Activated CD4-positive, CD25-positive, alpha-beta regulatory T cell (primary cell): ENCODE measurements at regions not wholly inside any gene's neighbourhood (a gene's known extent, or its start where the extent isn't known, plus 50 kb on each side); places are given as distances from the start of the nearest gene placed in this dataset.
"Not testable (repeated sequence)": the region's sequence is repeated elsewhere in the genome, so short reads cannot be mapped to it uniquely, and the experiment has no call there.

Source experiments
- DNase-seq, 4 experiments: peaks; one replicate each; lab custom pipeline; 2025; lab: John Stamatoyannopoulos, UW

GRCh38 chr4:77445823-77446222, 159.8 kb upstream of the CXCL13 start:
- no peak for DNase-seq

GRCh38 chr4:77446601-77447000, 159.0 kb upstream of the CXCL13 start:
- no peak for DNase-seq

GRCh38 chr4:77449171-77449570, 156.4 kb upstream of the CXCL13 start:
- DNase-seq: no peak

- DNase-seq: no peak
Measured at GRCh38 chr4:77450006-77450405, 155.6 kb upstream of the CXCL13 start.

- no peak for DNase-seq
Measured at GRCh38 chr4:77451530-77451929, 154.1 kb upstream of the CXCL13 start.

- DNase-seq: not testable (repeated sequence)
Measured at GRCh38 chr4:77452117-77452516, 153.5 kb upstream of the CXCL13 start.

- DNase-seq: no peak
Measured at GRCh38 chr4:77453911-77454310, 151.7 kb upstream of the CXCL13 start.

- DNase-seq: no peak
Measured at GRCh38 chr4:77454858-77455257, 150.8 kb upstream of the CXCL13 start.

DNA sequence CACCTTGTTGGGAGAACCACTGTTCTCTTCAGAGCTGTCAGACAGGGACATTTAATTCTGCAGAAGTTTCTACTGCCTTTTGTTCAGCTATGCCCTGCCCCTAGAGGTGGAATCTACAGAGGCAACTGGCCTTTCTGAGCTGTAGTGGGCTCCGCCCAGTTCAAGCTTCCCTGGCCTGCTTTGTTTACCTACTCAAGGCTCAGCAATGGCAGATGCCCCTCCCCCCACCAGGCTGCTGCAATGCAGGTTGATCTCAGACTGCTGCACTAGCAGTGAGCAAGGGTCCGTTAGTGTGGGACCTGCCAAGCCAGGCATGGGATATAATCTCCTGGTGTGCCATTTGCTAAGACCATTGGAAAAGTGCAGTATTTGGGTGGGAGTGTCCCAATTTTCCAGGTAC, 141.5 kb upstream of the CXCL13 start:
- not testable (repeated sequence) for DNase-seq

GRCh38 chr4:77465271-77465670, 140.3 kb upstream of the CXCL13 start:
- DNase-seq: no peak

GRCh38 chr4:77466430-77466829, 139.2 kb upstream of the CXCL13 start:
- no peak for DNase-seq

DNA sequence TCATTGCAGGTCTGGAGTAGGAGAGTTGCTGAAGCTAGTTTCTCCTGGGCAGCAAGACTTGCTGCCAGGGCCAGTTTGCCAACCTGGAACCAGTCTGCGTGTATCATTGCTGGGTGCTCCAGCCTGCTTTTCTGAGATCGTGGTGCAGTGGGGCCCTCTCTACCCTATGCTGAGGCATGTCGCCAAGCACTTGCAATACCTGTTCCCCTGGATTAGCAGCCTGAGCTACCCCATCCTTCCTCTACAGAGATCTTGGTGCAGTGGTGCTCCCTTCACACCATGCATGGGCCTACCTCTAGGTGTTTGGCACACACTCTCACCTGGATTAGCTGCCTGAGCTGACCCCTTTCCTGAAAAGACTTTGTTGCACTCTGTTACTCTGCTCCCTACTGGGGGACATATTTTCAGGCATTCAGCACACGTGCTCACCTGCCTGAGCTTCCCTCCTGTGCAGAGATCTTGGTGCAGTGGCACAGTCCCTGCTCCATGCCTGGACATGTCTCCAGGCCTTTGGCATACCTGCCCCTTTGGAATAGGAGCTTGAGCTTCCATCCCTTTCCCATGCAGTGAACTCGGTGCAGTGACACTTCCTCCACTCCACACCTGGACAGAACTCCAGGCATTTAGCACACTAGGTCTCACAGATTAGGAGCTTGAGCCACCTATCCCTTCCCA, 133.7 kb upstream of the CXCL13 start:
- DNase-seq: no peak

- no peak for DNase-seq
Measured at GRCh38 chr4:77473509-77473908, 132.1 kb upstream of the CXCL13 start.

DNA sequence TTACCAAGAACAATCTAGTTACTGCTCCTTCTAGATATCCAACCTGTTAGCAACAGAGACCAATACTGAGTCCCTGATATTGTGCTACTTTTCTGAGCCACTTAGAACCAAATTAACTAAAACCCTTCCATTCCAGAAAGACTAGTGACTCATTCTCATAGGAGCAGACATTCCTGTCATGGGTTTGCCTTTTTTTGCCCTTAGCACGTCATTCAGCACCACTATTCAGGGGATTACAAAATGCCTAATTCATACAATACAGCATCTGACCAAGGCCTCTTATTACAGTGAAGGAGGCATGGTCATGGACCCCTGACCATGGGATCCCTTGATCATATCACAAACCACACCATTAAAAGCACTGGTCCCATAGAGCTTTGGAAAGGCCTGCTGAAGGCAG, 123.8 kb upstream of the CXCL13 start:
- DNase-seq: no peak

GRCh38 chr4:77488882-77489281, 116.7 kb upstream of the CXCL13 start:
- no peak for DNase-seq

- no peak for DNase-seq
Measured at GRCh38 chr4:77493120-77493752, 112.4 kb upstream of the CXCL13 start.

DNA sequence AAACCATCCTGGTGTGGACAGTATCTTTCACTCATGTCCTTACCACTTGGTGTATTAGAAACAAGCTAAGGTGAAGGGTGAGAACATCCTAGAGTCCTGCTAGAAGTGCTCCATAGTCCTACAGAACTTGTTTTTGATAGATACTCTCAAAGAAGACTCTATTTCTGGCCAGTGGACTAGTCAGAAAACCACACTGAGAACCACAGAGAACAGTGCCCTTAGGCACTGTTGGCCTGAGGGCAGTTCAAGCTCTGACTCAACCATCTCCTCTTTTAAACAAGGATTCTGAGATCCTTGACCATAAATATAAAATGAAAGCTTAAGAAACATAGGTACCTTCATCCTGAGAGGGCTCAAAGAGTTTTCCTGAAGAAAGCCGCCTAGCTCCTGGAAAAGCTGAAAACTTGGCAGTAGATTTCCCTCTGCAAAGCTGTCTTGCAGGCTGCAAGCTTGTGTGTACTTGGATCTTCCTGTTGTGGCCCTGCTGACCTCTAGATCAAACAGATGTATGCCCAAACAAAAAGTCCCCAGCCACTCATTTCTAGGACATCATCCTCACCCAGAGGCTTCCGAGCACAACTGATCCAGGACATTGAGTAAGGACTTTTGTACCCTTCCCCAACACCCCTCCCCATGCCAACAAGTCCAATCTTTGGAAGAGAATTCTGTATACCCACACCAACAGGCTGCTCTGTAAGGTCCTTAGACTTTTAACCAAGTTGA, 111.6 kb upstream of the CXCL13 start:
- no peak for DNase-seq

DNA sequence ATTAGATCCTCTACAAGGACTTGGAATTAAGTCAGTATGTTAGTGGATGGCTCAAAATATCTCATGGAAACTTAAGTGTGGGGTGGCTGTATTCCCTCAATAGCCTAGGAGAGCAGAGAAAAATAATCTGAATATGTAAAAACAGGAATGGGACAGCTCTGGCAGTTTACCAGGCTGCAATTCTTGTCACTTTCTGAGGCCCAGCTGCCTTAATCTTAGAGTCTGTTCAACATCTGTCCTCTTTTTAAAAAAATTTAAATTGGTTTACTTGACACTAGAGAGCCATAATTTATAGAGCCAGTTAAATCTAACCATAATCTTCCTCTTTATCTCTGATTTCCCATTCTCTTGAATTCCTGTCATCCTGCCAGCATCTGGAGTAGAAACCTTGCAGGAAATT, 109.2 kb upstream of the CXCL13 start:
- no peak for DNase-seq

DNA sequence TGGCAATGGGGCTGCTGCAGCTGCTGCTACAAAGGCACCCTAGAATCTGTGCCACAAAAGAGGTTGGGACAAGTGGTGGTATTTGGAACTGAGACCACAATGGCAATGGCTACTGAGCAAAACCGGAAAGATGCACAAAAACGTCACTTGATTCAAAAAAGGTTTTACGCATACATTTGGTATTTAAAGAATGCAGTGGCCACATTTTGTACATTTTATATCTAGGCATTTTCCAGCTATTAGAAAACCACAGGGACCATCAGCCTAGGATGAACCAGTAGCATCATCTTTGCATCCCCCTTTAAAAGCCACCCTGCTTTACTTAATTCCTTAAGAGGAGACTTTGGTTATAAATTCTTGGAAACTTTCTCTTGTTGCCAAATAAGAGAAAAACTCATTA, 104.8 kb upstream of the CXCL13 start:
- DNase-seq: no peak

- DNase-seq: no peak
Measured at GRCh38 chr4:77501240-77501639, 104.4 kb upstream of the CXCL13 start.

DNA sequence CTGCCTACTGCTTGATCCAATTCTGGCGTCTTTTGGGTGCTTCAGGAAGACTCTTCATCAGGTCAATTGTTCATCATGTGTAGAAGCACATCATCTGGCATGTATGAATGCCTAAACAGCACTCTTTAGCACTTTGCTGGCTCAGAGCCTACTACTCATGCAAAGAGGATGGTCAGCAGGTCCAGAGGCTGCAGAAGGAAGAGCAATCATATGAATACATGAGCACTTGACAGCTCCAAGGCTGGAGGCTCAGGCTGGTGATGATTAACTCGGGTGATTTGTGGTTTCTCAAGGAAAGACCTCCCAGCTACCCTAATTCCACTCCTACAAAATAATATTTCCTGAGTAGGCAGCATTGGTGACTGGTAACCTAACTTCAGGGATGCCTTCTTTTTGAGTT, 103.8 kb upstream of the CXCL13 start:
- no peak for DNase-seq

- DNase-seq: no peak
Measured at GRCh38 chr4:77504407-77504806, 101.2 kb upstream of the CXCL13 start.

DNA sequence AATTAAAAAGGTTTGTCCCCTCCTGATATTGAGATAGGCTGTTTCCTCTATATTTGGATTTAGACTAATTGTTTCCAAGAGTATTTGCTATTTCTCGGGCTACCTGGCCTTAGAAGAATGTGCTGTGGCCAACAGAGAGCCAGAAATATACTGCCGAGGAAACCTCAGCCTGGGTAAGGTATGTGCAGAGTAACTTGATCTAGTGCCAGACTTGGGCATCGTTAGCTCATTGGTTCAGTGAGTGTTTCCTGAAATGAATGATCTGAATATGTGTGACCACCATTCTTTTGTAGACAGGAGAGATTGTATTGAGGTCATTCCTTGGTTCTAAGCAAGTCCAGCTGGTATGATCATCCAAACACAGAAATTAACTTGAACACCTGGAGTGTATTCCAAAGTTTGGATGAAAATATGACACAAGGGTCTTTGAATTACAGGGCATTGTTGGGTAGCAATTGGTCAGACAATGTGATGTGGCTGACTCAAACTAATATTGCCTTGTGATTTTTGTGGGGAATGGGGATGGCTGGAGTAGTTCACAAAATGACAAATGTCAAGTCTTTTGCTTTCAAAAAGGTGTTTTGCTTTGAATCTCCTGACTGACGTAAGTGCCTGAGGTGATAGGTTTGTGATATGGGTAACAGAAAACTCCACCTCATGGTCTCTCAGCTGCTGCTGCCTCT, 100.2 kb upstream of the CXCL13 start:
- DNase-seq: no peak
